ENCODE measurements at regions not wholly inside any gene's neighbourhood (a gene's known extent, or its start where the extent isn't known, plus 50 kb on each side); places are given as distances from the start of the nearest gene placed in this dataset.

DNA sequence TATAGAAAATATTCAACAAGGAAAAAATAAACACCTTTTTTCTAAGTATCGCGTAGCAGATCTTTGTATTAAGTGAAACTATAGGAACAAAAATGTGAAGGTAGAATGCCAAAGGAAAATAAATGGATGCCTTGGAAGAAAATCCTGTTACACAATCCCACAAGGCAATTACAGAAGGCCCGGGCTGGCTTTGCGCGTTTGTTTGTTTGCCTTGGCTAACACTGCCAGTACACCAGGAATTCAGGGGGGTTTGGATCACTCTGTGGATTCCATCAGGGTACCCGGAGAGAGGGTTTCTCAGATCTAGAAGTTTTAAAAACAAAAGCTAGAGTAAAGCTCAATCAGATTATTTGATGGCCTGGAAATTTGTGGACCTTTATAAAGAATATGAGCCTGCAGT lies 478.3 kb downstream of the FBXO15 start:
- no peaks in the 10 kb centered on the region for H3K36me3 ChIP-seq
- no peak overlapping the region for H3K27ac ChIP-seq
- no peaks in the 10 kb centered on the region for H3K9me3 ChIP-seq
- DNase-seq, result no peak
- no peak overlapping the region for H3K4me3 ChIP-seq
- TF ChIP-seq EP300 (IDR thresholded peaks at IDR 0.05) (no peak), POLR2A (IDR thresholded peaks at IDR 0.05) (no peak)
- TF ChIP-seq, protein P1, sequence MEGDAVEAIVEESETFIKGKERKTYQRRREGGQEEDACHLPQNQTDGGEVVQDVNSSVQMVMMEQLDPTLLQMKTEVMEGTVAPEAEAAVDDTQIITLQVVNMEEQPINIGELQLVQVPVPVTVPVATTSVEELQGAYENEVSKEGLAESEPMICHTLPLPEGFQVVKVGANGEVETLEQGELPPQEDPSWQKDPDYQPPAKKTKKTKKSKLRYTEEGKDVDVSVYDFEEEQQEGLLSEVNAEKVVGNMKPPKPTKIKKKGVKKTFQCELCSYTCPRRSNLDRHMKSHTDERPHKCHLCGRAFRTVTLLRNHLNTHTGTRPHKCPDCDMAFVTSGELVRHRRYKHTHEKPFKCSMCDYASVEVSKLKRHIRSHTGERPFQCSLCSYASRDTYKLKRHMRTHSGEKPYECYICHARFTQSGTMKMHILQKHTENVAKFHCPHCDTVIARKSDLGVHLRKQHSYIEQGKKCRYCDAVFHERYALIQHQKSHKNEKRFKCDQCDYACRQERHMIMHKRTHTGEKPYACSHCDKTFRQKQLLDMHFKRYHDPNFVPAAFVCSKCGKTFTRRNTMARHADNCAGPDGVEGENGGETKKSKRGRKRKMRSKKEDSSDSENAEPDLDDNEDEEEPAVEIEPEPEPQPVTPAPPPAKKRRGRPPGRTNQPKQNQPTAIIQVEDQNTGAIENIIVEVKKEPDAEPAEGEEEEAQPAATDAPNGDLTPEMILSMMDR (IDR thresholded peaks at IDR 0.05), result no peak
- WGBS, 3 donors, result 58 to 63% (median 59%) methylated on average over 6 of the region's 6 CpGs
- H3K27me3 ChIP-seq, result no peaks in the 10 kb centered on the region
- H3K4me1 ChIP-seq (ENCODE audit: insufficient read depth), result no peaks in the 10 kb centered on the region
- intact Hi-C loops (cut with DNase I), result no loop called here

GRCh38 chr18:73668051-73668450 lies 479.6 kb downstream of the FBXO15 start:
- Histone ChIP-seq H3K4me3 (no peak overlapping the region), H3K9me3 (no peaks in the 10 kb centered on the region), H3K27me3 (no peaks in the 10 kb centered on the region), H3K4me1 (ENCODE audit: insufficient read depth) (no peaks in the 10 kb centered on the region), H3K36me3 (no peaks in the 10 kb centered on the region), H3K27ac (no peak overlapping the region)
- 64 to 81% (median 70%) methylated on average over 1 of the region's 1 CpG for WGBS, 3 donors
- TF ChIP-seq EP300 (IDR thresholded peaks at IDR 0.05) (no peak), POLR2A (IDR thresholded peaks at IDR 0.05) (no peak)
- TF ChIP-seq, protein P1 (IDR thresholded peaks at IDR 0.05), result no peak
- intact Hi-C loops (cut with DNase I), result no loop called here
- DNase-seq, result no peak

GRCh38 chr18:73666772-73667171 lies 480.9 kb downstream of the FBXO15 start:
- 73 to 83% (median 76%) methylated on average over 1 of the region's 1 CpG for WGBS, 3 donors

DNA sequence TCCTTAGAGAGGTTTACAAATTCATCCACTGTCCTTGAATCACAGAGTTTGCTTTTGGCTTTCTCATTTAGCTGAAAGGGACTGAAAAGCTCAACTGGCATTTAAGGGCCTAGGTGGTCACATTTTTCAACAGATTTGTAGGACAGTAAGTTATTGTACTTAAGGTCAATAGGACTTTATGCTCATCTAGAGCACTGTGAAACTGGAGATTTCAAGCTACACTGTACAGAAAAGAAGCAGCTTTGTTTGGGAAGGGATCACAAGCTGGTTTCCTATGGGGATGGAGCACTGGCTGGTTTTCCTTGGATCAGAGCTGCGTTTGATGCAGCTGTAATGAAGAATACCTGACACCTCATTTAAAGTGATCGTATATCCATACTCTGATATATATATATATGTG lies 482.7 kb downstream of the FBXO15 start:
- no peaks in the 10 kb centered on the region for H3K4me1 ChIP-seq (ENCODE audit: insufficient read depth)
- no peaks in the 10 kb centered on the region for H3K36me3 ChIP-seq
- H3K27ac ChIP-seq, result no peak overlapping the region
- H3K27me3 ChIP-seq, result no peaks in the 10 kb centered on the region
- TF ChIP-seq POLR2A (IDR thresholded peaks at IDR 0.05) (no peak), EP300 (IDR thresholded peaks at IDR 0.05) (no peak)
- TF ChIP-seq, protein P1 (IDR thresholded peaks at IDR 0.05), result no peak
- H3K9me3 ChIP-seq, result no peaks in the 10 kb centered on the region
- no peak for DNase-seq
- H3K4me3 ChIP-seq, result no peak overlapping the region
- intact Hi-C loops (cut with DNase I), result no loop called here
- 79 to 94% (median 93%) methylated on average over 2 of the region's 2 CpGs for WGBS, 3 donors

More at GRCh38 chr18:73666772-73667171, 480.9 kb downstream of the FBXO15 start:
- no peak for DNase-seq
- TF ChIP-seq POLR2A (IDR thresholded peaks at IDR 0.05) (no peak), EP300 (IDR thresholded peaks at IDR 0.05) (no peak)
- TF ChIP-seq, protein P1 (IDR thresholded peaks at IDR 0.05), result no peak
- Histone ChIP-seq H3K27me3 (no peaks in the 10 kb centered on the region), H3K4me3 (no peak overlapping the region), H3K36me3 (no peaks in the 10 kb centered on the region), H3K4me1 (ENCODE audit: insufficient read depth) (no peaks in the 10 kb centered on the region), H3K9me3 (no peaks in the 10 kb centered on the region), H3K27ac (no peak overlapping the region)
- intact Hi-C loops (cut with DNase I), result no loop called here

DNA sequence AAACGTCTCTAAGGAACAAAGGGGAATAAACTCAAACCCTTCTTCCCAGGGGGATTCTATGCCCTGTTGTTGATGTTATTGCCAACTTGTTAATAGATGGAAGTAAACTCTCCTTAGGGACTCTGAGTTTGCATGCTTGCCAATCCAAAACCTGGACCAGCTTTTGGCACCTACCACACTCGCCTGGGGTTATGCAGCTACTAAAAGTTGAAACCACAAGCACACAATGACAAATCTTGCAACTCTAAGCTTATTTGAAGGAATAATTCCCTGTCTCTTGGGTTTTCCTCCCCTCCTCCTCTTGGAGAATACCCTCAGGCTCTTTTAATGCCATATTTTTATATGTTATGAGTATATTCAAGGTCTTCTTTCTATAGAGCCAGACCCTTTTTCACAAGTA lies 484.1 kb downstream of the FBXO15 start:
- 68 to 70% (median 70%) methylated on average over 2 of the region's 2 CpGs for WGBS, 3 donors
- no peaks in the 10 kb centered on the region for H3K27me3 ChIP-seq
- H3K27ac ChIP-seq, result no peak overlapping the region
- intact Hi-C loops (cut with DNase I), result no loop called here
- no peaks in the 10 kb centered on the region for H3K4me1 ChIP-seq (ENCODE audit: insufficient read depth)
- H3K36me3 ChIP-seq, result no peaks in the 10 kb centered on the region
- TF ChIP-seq POLR2A (IDR thresholded peaks at IDR 0.05) (no peak), EP300 (IDR thresholded peaks at IDR 0.05) (no peak)
- TF ChIP-seq, protein P1 (IDR thresholded peaks at IDR 0.05), result no peak
- H3K9me3 ChIP-seq, result no peaks in the 10 kb centered on the region
- DNase-seq, result no peak
- no peak overlapping the region for H3K4me3 ChIP-seq
